Type B pancreatic cell (in vitro differentiated cells): ENCODE measurements at regions not wholly inside any gene's neighbourhood (a gene's known extent, or its start where the extent isn't known, plus 50 kb on each side); places are given as distances from the start of the nearest gene placed in this dataset.

ENCODE experiments used
- DNase-seq: peaks from one replicate; pipeline ENCODE4 v3.0.0; 2021; ENCODE audit warnings: mixed read lengths; ENCODE audit not compliant: unreplicated experiment; ENCODE audit errors: extremely low spot score
- H3K27ac Mint-ChIP-seq: 2 replicates; pipeline ENCODE4 v1.8.0; 2021; ENCODE audit warnings: mild to moderate bottlenecking, mixed read lengths
- H3K27me3 Mint-ChIP-seq: 2 replicates; pipeline ENCODE4 v1.8.0; 2021; ENCODE audit warnings: mixed read lengths
- H3K36me3 Mint-ChIP-seq: 2 replicates; pipeline ENCODE4 v1.8.0; 2021; ENCODE audit warnings: mixed read lengths
- H3K4me1 Mint-ChIP-seq: one replicate; pipeline ENCODE4 v1.8.0; 2021; ENCODE audit warnings: mixed read lengths; ENCODE audit not compliant: unreplicated experiment
- H3K4me3 Mint-ChIP-seq: 2 replicates; pipeline ENCODE4 v1.8.0; 2021; ENCODE audit warnings: mild to moderate bottlenecking, mixed read lengths
- H3K9me3 Mint-ChIP-seq: 2 replicates; pipeline ENCODE4 v1.8.0; 2021; ENCODE audit warnings: mixed read lengths
- TF ChIP-seq, protein P1 (sequence below): fragments of 200-600 bp; sonication (generic); conservative IDR thresholded peaks from 2 replicates; pipeline ENCODE4 v1.5.0; 2021; ENCODE audit warnings: antibody characterized with exemption, mild to moderate bottlenecking

DNA sequence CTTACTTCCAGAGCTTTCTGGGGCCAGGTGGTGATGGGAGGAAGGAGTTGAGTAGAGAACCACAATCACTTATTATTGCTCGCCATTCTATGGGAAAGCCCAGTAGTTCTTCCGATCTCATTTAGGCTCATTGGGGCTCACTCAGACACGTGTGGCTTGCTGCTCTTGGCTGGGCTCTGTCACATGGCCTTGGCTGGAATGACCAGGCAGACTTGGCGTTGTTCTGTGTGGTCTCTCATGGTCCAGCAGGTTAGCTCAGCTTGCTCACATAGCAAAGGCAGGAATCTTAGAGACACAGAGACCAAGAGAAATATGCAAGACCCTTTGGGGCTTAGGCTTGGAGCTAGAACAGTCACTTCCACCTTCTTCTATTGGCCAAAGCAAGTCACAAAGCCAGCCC lies 261.2 kb downstream of the LOXHD1 start:
- H3K36me3 Mint-ChIP-seq: no peaks in the 10 kb centered on the region
- H3K4me3 Mint-ChIP-seq: no peak overlapping the region
- peaks cover 11% of the 10 kb centered on the region for H3K4me1 Mint-ChIP-seq
- H3K27ac Mint-ChIP-seq: no peak overlapping the region
- no peaks in the 10 kb centered on the region for H3K27me3 Mint-ChIP-seq
- DNase-seq: no peak
- no peaks in the 10 kb centered on the region for H3K9me3 Mint-ChIP-seq
- TF ChIP-seq, protein P1, sequence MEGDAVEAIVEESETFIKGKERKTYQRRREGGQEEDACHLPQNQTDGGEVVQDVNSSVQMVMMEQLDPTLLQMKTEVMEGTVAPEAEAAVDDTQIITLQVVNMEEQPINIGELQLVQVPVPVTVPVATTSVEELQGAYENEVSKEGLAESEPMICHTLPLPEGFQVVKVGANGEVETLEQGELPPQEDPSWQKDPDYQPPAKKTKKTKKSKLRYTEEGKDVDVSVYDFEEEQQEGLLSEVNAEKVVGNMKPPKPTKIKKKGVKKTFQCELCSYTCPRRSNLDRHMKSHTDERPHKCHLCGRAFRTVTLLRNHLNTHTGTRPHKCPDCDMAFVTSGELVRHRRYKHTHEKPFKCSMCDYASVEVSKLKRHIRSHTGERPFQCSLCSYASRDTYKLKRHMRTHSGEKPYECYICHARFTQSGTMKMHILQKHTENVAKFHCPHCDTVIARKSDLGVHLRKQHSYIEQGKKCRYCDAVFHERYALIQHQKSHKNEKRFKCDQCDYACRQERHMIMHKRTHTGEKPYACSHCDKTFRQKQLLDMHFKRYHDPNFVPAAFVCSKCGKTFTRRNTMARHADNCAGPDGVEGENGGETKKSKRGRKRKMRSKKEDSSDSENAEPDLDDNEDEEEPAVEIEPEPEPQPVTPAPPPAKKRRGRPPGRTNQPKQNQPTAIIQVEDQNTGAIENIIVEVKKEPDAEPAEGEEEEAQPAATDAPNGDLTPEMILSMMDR: no peak

DNA sequence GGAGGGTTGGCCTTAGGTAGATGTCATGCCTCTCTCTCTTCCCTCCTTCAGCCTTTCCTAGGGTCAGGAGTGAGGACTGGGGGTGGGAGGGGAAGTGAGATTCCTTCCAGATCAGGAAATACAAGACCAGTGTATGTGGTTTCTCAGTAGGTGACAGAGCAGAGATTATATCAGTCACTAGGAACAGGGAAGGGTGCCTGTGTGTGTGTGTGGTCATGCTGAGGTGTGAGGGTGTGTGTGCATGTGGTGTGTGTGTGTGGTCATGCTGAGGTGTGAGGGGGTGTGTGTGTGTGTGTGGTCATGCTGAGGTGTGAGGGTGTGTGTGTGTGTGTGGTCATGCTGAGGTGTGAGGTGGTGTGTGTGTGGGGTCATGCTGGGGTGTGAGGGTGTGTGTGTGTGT lies 259.8 kb downstream of the LOXHD1 start:
- peaks cover 16% of the 10 kb centered on the region for H3K4me1 Mint-ChIP-seq
- H3K27me3 Mint-ChIP-seq: no peaks in the 10 kb centered on the region
- H3K4me3 Mint-ChIP-seq: no peak overlapping the region
- DNase-seq: no peak
- no peaks in the 10 kb centered on the region for H3K9me3 Mint-ChIP-seq
- H3K27ac Mint-ChIP-seq: no peak overlapping the region
- TF ChIP-seq, protein P1: no peak
- H3K36me3 Mint-ChIP-seq: no peaks in the 10 kb centered on the region

DNA sequence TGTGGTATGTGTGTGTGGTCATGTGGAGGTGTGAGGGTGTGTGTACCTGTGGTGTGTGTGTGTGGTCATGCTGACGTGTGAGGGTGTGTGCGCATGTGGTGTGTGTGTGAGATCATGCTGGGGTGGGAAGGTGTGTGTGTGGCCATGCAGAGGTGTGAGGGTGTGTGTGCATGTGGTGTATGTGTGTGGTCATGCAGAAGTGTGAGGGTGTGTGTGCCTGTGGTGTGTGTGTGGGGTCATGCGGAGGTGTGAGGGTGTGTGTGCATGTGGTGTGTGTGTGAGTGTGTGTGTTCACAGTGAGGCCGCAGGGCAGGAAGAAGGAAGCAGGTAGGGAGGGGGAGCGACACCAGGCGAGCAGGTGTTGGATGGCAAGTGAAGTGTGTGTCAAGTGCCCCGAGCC lies 259.0 kb downstream of the LOXHD1 start:
- no peaks in the 10 kb centered on the region for H3K27me3 Mint-ChIP-seq
- TF ChIP-seq, protein P1: no peak
- no peak for DNase-seq
- H3K27ac Mint-ChIP-seq: no peak overlapping the region
- H3K4me1 Mint-ChIP-seq: peaks cover 22% of the 10 kb centered on the region
- no peak overlapping the region for H3K4me3 Mint-ChIP-seq
- no peaks in the 10 kb centered on the region for H3K36me3 Mint-ChIP-seq
- H3K9me3 Mint-ChIP-seq: no peaks in the 10 kb centered on the region

DNA sequence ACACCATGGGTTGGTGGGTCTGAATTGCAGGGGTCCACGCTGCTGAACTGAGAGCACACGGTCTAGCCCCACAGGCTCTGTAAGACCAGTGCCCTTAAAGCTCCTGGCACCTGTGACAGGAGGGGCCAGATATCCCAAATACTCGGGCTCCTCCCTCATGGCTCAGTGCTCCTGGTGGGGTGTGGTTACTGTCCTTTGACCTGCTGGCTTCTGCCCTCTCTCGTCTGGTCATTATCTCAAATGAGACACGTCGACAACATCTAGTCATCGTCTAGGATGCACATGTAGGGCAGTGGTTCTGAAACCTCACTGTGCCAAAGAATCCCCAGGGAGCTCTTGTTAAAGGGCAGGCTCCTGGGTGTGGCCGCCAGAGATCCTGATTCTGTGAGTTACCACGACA lies 258.4 kb downstream of the LOXHD1 start:
- TF ChIP-seq, protein P1: no peak
- Mint-ChIP-seq H3K4me3 (no peak overlapping the region), H3K27me3 (no peaks in the 10 kb centered on the region), H3K27ac (no peak overlapping the region), H3K36me3 (no peaks in the 10 kb centered on the region), H3K9me3 (no peaks in the 10 kb centered on the region), H3K4me1 (peaks cover 23% of the 10 kb centered on the region)
- DNase-seq: no peak

DNA sequence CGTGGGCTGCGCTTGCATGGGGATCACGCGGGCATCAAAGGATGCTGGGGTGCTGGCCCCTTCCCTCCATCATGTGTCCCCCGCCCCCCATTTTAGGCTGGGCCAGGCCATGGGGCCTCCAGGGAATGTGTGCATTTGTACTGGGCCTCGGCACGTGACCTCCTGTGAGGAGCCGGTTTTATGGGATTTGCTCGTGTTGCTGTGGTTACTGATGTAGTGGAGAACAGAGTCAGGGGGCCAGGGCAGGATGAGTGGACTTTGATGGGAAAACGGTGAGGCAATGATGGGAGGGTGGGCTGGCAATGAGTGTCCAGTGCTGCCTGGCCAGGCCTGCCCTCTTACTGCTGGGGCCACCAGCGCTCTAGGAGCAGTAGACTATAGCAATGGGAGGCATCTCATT lies 257.7 kb downstream of the LOXHD1 start:
- DNase-seq: no peak
- no peaks in the 10 kb centered on the region for H3K27me3 Mint-ChIP-seq
- TF ChIP-seq, protein P1: no peak
- H3K4me3 Mint-ChIP-seq: no peak overlapping the region
- H3K9me3 Mint-ChIP-seq: no peaks in the 10 kb centered on the region
- no peaks in the 10 kb centered on the region for H3K36me3 Mint-ChIP-seq
- H3K4me1 Mint-ChIP-seq: peaks cover 23% of the 10 kb centered on the region
- no peak overlapping the region for H3K27ac Mint-ChIP-seq

DNA sequence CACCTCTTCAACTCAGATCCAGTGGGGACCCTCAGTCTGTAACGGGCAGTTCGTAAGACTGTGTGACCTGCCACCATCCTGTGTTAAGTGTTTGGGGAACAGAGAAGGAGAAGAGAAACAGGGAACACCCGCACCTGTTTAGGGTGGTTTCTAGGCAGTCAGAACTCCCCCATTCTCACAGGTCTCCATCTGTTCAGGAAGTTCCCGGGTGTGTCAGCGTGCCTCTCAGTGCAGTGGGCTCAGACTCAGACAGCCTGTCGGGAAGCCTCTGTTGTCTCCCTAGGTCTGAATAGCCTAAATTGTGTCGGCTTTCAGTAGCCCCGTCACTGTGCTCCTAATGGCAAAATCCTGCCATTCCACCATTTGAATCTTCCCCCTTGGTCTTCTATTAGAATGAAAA lies 256.6 kb downstream of the LOXHD1 start:
- DNase-seq: no peak
- H3K36me3 Mint-ChIP-seq: no peaks in the 10 kb centered on the region
- TF ChIP-seq, protein P1: no peak
- no peak overlapping the region for H3K4me3 Mint-ChIP-seq
- no peaks in the 10 kb centered on the region for H3K27me3 Mint-ChIP-seq
- peaks cover 19% of the 10 kb centered on the region for H3K4me1 Mint-ChIP-seq
- no peaks in the 10 kb centered on the region for H3K9me3 Mint-ChIP-seq
- H3K27ac Mint-ChIP-seq: no peak overlapping the region
